ENCODE measurements at regions not wholly inside any gene's neighbourhood (a gene's known extent, or its start where the extent isn't known, plus 50 kb on each side); places are given as distances from the start of the nearest gene placed in this dataset.

DNA sequence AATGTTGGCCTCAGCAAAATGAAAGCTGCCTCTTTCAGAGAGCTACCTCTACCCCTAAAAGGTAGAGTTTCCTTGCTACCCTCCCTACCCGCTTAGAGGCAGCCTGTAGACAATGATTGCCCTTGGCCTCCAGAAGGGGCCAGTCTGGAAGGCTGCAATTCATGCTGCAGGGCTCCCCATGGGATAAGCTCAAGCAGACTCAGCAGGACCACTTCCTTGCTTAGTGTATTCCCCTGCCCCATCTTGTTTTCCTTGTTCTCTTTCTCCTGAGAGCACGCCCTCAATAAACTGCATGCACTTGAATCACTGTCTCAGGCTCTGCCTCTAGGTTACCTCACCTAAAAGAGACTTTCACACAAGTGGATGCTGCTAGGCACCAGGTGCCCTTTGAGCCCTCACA, 134.0 kb upstream of the CTNNB1 start:
- Histone ChIP-seq H3K9ac (ENCODE audit: low read depth, low read length) (no peak overlapping the region), H3K79me2 (ENCODE audit: insufficient read depth, low read length) (no peaks in the 10 kb centered on the region), H3K27me3 (ENCODE audit: insufficient read depth, low read length, poor library complexity) (no peaks in the 10 kb centered on the region), H3K4me3 (ENCODE audit: low read depth in 1 of 2, low read length in 2 of 2) (no peak overlapping the region), H3K4me2 (ENCODE audit: insufficient read depth, low read length) (no peak overlapping the region), H2AFZ (ENCODE audit: low read depth, low read length) (no peak overlapping the region), H4K20me1 (ENCODE audit: insufficient read depth, low read length) (no peaks in the 10 kb centered on the region), H3K4me1 (ENCODE audit: insufficient read depth, low read length) (no peaks in the 10 kb centered on the region), H3K9me3 (ENCODE audit: insufficient read depth, low read length, severe bottlenecking) (no peaks in the 10 kb centered on the region), H3K27ac (ENCODE audit: low read length) (no peak overlapping the region), H3K36me3 (ENCODE audit: insufficient read depth, low read length) (no peaks in the 10 kb centered on the region)
- TF ChIP-seq EZH2 (IDR thresholded peaks at IDR 0.05; ENCODE audit: borderline replicate concordance, low read depth, low read length, severe bottlenecking) (no peak), CTCF (IDR thresholded peaks at IDR 0.05; ENCODE audit: borderline replicate concordance, extremely low read depth, low read length, poor library complexity, severe bottlenecking) (no peak)
- DNase-seq (no peak), ATAC-seq (ENCODE audit: insufficient read depth, low read depth) (no peak)

GRCh38 chr3:41073190-41073589, 126.1 kb upstream of the CTNNB1 start:
- no peak for ATAC-seq (ENCODE audit: insufficient read depth, low read depth)
- TF ChIP-seq CTCF (IDR thresholded peaks at IDR 0.05; ENCODE audit: borderline replicate concordance, extremely low read depth, low read length, poor library complexity, severe bottlenecking) = no peak
- no peak for TF ChIP-seq EZH2 (IDR thresholded peaks at IDR 0.05; ENCODE audit: borderline replicate concordance, low read depth, low read length, severe bottlenecking)
- no peak overlapping the region for H3K27ac ChIP-seq (ENCODE audit: low read length)
- DNase-seq = no peak
- H3K9ac ChIP-seq (ENCODE audit: low read depth, low read length) = no peak overlapping the region
- H3K4me2 ChIP-seq (ENCODE audit: insufficient read depth, low read length) = no peak overlapping the region
- no peak overlapping the region for H3K4me3 ChIP-seq (ENCODE audit: low read depth in 1 of 2, low read length in 2 of 2)
- H4K20me1 ChIP-seq (ENCODE audit: insufficient read depth, low read length) = no peaks in the 10 kb centered on the region
- H3K79me2 ChIP-seq (ENCODE audit: insufficient read depth, low read length) = no peaks in the 10 kb centered on the region
- H3K4me1 ChIP-seq (ENCODE audit: insufficient read depth, low read length) = no peaks in the 10 kb centered on the region
- H3K27me3 ChIP-seq (ENCODE audit: insufficient read depth, low read length, poor library complexity) = no peaks in the 10 kb centered on the region
- no peaks in the 10 kb centered on the region for H3K9me3 ChIP-seq (ENCODE audit: insufficient read depth, low read length, severe bottlenecking)
- no peak overlapping the region for H2AFZ ChIP-seq (ENCODE audit: low read depth, low read length)
- H3K36me3 ChIP-seq (ENCODE audit: insufficient read depth, low read length) = no peaks in the 10 kb centered on the region

DNA sequence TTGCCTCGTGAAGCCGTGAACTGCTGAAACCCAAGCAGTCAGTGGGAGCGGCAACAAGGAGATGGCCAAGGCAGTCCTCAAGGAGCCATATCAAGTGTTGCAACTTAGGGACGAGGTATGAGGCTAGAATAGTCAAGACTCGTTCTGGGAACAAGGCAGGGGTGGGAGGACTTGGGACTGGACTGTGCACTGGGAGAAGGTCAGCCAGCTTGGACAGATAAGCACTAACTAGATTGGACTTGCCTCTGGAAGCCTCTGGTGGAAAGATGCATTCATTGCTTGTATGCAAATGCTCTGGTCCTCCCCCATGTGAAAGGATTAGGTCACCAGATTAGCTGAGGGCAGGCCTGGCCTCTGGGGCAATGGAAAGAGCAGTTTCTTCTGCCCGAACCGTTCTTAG, 123.3 kb upstream of the CTNNB1 start:
- Histone ChIP-seq H3K27me3 (ENCODE audit: insufficient read depth, low read length, poor library complexity) (no peaks in the 10 kb centered on the region), H3K9ac (ENCODE audit: low read depth, low read length) (no peak overlapping the region), H3K4me2 (ENCODE audit: insufficient read depth, low read length) (no peak overlapping the region), H4K20me1 (ENCODE audit: insufficient read depth, low read length) (no peaks in the 10 kb centered on the region), H3K4me1 (ENCODE audit: insufficient read depth, low read length) (no peaks in the 10 kb centered on the region), H3K36me3 (ENCODE audit: insufficient read depth, low read length) (no peaks in the 10 kb centered on the region), H3K79me2 (ENCODE audit: insufficient read depth, low read length) (no peaks in the 10 kb centered on the region), H3K9me3 (ENCODE audit: insufficient read depth, low read length, severe bottlenecking) (no peaks in the 10 kb centered on the region), H3K27ac (ENCODE audit: low read length) (no peak overlapping the region), H3K4me3 (ENCODE audit: low read depth in 1 of 2, low read length in 2 of 2) (no peak overlapping the region), H2AFZ (ENCODE audit: low read depth, low read length) (no peak overlapping the region)
- no peak for TF ChIP-seq CTCF (IDR thresholded peaks at IDR 0.05; ENCODE audit: borderline replicate concordance, extremely low read depth, low read length, poor library complexity, severe bottlenecking)
- no peak for TF ChIP-seq EZH2 (IDR thresholded peaks at IDR 0.05; ENCODE audit: borderline replicate concordance, low read depth, low read length, severe bottlenecking)
- DNase-seq = no peak
- no peak for ATAC-seq (ENCODE audit: insufficient read depth, low read depth)

DNA sequence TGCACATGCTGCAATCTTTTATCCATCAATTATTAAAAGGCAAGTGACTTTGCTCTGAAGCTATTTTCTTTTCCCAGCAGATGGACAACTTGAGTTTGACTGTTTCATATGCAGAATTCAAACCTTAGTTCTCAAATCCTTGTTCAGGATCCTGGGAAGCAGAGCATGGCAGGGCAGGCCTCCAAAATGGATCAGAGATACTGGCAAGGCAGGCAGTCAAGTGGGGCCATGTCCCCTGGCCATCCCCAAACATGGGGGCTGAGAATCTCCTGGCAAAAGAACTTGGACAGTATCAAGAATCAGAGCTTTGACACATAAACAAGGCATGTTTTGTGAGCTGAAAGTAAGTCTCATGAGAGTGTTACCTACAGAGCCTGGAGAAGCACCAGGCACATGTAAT, 122.9 kb upstream of the CTNNB1 start:
- H3K27me3 ChIP-seq (ENCODE audit: insufficient read depth, low read length, poor library complexity) = no peaks in the 10 kb centered on the region
- ATAC-seq (ENCODE audit: insufficient read depth, low read depth) = no peak
- H2AFZ ChIP-seq (ENCODE audit: low read depth, low read length) = no peak overlapping the region
- no peak overlapping the region for H3K9ac ChIP-seq (ENCODE audit: low read depth, low read length)
- H3K4me2 ChIP-seq (ENCODE audit: insufficient read depth, low read length) = no peak overlapping the region
- no peaks in the 10 kb centered on the region for H3K79me2 ChIP-seq (ENCODE audit: insufficient read depth, low read length)
- TF ChIP-seq CTCF (IDR thresholded peaks at IDR 0.05; ENCODE audit: borderline replicate concordance, extremely low read depth, low read length, poor library complexity, severe bottlenecking) (no peak), EZH2 (IDR thresholded peaks at IDR 0.05; ENCODE audit: borderline replicate concordance, low read depth, low read length, severe bottlenecking) (no peak)
- H3K4me3 ChIP-seq (ENCODE audit: low read depth in 1 of 2, low read length in 2 of 2) = no peak overlapping the region
- H4K20me1 ChIP-seq (ENCODE audit: insufficient read depth, low read length) = no peaks in the 10 kb centered on the region
- no peak overlapping the region for H3K27ac ChIP-seq (ENCODE audit: low read length)
- no peaks in the 10 kb centered on the region for H3K36me3 ChIP-seq (ENCODE audit: insufficient read depth, low read length)
- no peaks in the 10 kb centered on the region for H3K4me1 ChIP-seq (ENCODE audit: insufficient read depth, low read length)
- no peaks in the 10 kb centered on the region for H3K9me3 ChIP-seq (ENCODE audit: insufficient read depth, low read length, severe bottlenecking)
- DNase-seq = no peak

All from DND-41 (cell line).